ENCODE measurements at regions not wholly inside any gene's neighbourhood (a gene's known extent, or its start where the extent isn't known, plus 50 kb on each side); places are given as distances from the start of the nearest gene placed in this dataset.
A peak's percentile ranks its signal among the peaks of the same experiment; 100 is the strongest.

DNA sequence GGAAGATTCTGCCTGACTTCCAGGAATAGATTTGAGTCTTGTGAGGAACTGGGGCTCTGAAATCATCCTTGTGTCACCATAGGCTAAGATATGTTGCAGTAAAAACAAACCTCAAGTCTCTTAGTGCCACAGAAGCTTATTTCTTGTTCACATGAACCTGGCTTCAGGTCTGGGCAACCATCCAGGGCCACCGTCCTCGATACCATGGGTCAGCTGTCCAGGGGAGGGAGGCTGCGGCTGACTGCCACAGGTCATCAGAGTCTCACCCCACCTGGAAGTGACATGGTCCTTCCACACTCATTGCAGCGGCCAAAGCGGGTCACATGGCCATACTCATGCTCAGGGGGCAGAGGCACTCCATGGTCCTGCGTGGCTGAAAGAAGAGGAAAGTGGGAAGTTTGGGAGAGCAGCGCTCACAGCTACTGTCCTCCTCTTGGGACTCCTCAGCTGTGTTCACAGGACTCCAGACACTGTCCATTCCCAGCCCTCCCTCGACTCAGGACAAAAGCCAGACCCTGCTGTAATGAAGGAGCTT is 284.5 kb downstream of the CBLN1 start:
- peaks cover 6% of the 10 kb centered on the region for H3K27me3 ChIP-seq
- no peak for DNase-seq
- H3K4me3 ChIP-seq, result no peak overlapping the region
- H3K4me1 ChIP-seq (replicated peaks in 1 of 2), result no peaks in the 10 kb centered on the region
- H3K9me3 ChIP-seq (replicated peaks in 1 of 3), result no peaks in the 10 kb centered on the region
- intact Hi-C loops (cut with DNase I), result no loop called here
- TF ChIP-seq, protein P1, sequence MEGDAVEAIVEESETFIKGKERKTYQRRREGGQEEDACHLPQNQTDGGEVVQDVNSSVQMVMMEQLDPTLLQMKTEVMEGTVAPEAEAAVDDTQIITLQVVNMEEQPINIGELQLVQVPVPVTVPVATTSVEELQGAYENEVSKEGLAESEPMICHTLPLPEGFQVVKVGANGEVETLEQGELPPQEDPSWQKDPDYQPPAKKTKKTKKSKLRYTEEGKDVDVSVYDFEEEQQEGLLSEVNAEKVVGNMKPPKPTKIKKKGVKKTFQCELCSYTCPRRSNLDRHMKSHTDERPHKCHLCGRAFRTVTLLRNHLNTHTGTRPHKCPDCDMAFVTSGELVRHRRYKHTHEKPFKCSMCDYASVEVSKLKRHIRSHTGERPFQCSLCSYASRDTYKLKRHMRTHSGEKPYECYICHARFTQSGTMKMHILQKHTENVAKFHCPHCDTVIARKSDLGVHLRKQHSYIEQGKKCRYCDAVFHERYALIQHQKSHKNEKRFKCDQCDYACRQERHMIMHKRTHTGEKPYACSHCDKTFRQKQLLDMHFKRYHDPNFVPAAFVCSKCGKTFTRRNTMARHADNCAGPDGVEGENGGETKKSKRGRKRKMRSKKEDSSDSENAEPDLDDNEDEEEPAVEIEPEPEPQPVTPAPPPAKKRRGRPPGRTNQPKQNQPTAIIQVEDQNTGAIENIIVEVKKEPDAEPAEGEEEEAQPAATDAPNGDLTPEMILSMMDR (IDR thresholded peaks at IDR 0.05), result no peak
- TF ChIP-seq POLR2A (IDR thresholded peaks at IDR 0.05), result no peak
- WGBS, 4 donors, result 67 to 76% (median 71%) methylated on average over 3 to 8 of the region's 8 CpGs
- H3K27ac ChIP-seq, result no peak overlapping the region
- H3K36me3 ChIP-seq (replicated peaks in 1 of 2), result no peaks in the 10 kb centered on the region

DNA sequence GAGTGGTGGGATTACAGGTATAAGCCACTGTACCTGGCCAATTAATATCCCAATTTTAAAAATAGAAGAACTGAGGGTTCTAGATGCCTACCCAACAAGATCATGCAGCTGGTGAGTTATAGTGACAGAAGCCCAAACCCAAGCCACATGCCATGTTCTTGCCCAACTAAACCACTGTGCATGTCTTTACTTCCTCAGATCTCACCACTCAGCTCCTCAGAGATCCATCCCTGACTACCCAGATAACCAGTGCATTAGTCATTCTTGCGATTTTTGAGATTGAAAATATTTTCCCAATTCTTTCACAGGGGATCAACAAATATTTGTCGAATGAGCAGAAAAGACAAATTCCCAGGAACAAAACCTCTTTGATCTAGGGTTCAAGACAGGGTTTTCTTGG is 303.1 kb downstream of the CBLN1 start:
- no peaks in the 10 kb centered on the region for H3K4me1 ChIP-seq (replicated peaks in 1 of 2)
- no peak for DNase-seq
- no peaks in the 10 kb centered on the region for H3K36me3 ChIP-seq (replicated peaks in 1 of 2)
- H3K4me3 ChIP-seq, result no peak overlapping the region
- intact Hi-C loops (cut with DNase I), result no loop called here
- no peaks in the 10 kb centered on the region for H3K27me3 ChIP-seq
- H3K27ac ChIP-seq, result no peak overlapping the region
- WGBS, 4 donors, result 80 to 89% (median 83%) methylated on average over 2 of the region's 2 CpGs
- TF ChIP-seq POLR2A (IDR thresholded peaks at IDR 0.05), result no peak
- TF ChIP-seq, protein P1 (IDR thresholded peaks at IDR 0.05), result no peak
- no peaks in the 10 kb centered on the region for H3K9me3 ChIP-seq (replicated peaks in 1 of 3)

DNA sequence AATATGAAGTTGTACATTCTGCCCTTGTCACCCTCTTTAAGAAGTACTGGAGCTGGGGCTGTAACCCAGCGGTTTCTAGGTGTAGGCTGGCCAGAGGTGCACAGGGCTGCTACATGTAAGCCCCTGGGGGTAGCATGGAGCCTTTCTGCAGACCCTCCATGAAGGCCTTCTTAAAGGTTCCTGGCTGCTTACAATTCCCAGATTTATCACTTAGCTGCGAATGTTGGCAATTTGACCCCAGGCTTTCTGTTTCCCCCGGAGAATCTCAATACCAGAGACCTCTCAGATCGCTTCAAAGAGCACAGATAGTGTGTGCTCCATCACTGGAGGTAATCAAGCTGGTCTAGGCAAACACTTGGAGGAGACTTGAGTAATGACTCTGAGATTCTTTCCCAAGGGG is 309.4 kb downstream of the CBLN1 start:
- H3K27ac ChIP-seq, result no peak overlapping the region
- DNase-seq, result no peak
- no peaks in the 10 kb centered on the region for H3K27me3 ChIP-seq
- H3K36me3 ChIP-seq (replicated peaks in 1 of 2), result no peaks in the 10 kb centered on the region
- intact Hi-C loops (cut with DNase I), result no loop called here
- no peaks in the 10 kb centered on the region for H3K4me1 ChIP-seq (replicated peaks in 1 of 2)
- no peaks in the 10 kb centered on the region for H3K9me3 ChIP-seq (replicated peaks in 1 of 3)
- TF ChIP-seq POLR2A (IDR thresholded peaks at IDR 0.05), result no peak
- TF ChIP-seq, protein P1 (IDR thresholded peaks at IDR 0.05), result no peak
- 69 to 88% (median 78%) methylated on average over 4 of the region's 4 CpGs for WGBS, 4 donors
- no peak overlapping the region for H3K4me3 ChIP-seq

DNA sequence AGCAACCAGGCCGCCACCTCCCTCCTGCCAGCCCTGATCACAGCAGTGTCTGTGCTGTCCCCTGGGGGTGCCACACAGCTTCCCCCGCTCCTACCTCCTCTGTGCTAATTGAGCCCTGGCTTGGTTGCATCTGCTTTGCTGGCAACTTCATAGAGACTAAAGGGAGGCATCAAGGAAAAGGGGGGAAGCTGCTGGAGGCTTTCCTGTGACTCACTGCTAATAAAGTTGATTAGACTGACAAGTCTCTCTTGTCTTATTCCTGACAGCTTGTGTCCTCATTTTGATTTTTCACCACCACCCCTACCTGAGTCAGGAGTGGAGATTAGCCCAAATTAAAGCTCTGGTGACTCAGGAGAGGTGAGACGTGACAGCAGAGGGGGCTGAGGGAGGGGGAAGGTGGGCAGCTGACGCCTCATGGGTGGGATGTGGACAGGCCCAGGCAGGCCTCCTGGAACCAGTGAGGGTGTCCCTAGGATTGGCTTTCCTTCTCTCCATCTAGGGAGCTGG is 310.0 kb downstream of the CBLN1 start:
- Histone ChIP-seq H3K4me3 (no peak overlapping the region), H3K27me3 (no peaks in the 10 kb centered on the region), H3K9me3 (replicated peaks in 1 of 3) (no peaks in the 10 kb centered on the region), H3K4me1 (replicated peaks in 1 of 2) (no peaks in the 10 kb centered on the region), H3K27ac (no peak overlapping the region), H3K36me3 (replicated peaks in 1 of 2) (no peaks in the 10 kb centered on the region)
- intact Hi-C loops (cut with DNase I), result no loop called here
- 75 to 83% (median 77%) methylated on average over 3 to 4 of the region's 4 CpGs for WGBS, 4 donors
- peak in 1 of 7 donors; percentile 55 for DNase-seq
- no peak for TF ChIP-seq POLR2A (IDR thresholded peaks at IDR 0.05)
- TF ChIP-seq, protein P1 (IDR thresholded peaks at IDR 0.05), result no peak
